ENCODE measurements at regions not wholly inside any gene's neighbourhood (a gene's known extent, or its start where the extent isn't known, plus 50 kb on each side); places are given as distances from the start of the nearest gene placed in this dataset.

DNA sequence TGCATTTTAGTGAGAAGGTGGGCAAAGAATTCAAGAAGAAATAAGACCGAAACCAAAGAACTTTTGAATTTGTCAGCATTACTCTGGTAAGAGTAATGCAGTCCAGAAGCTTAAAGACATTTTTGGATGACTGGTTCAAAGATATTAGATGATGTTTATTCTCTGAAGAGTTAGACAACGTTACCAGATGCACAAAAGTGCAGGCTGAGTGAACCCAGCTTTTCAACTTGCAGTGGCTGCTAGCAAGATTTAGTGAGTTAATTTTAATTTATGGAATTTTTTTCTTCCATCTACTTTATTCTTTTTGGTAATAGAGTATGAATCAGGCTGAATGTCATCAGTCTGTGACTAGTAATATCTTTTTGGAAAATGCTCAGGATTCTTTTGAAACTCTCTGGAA is 267.3 kb upstream of the AZI2 start:
- Histone ChIP-seq H3K14ac (ENCODE audit: insufficient read length) (no peak overlapping the region), H2BK12ac (ENCODE audit: low read depth, low read length) (no peak overlapping the region), H4K5ac (ENCODE audit: insufficient read length, low read depth, low read length) (no peak overlapping the region), H3K36me3 (ENCODE audit: control insufficient read depth in 2 of 4, insufficient read depth in 4 of 4, low read length in 3 of 4) (no peaks in the 10 kb centered on the region), H3K4me1 (replicated peaks in 1 of 4; ENCODE audit: control insufficient read depth in 3 of 4, insufficient read depth in 4 of 4, low read length in 3 of 4) (peaks cover 0 to 8% (median 7%) of the 10 kb centered on the region in 4 experiments; a peak in 4 of 7 replicates), H4K20me1 (replicated peaks in 1 of 2; ENCODE audit: control insufficient read depth in 1 of 2, insufficient read depth in 2 of 2, low read length in 2 of 2) (no peaks in the 10 kb centered on the region), H3K4ac (replicated peaks; ENCODE audit: insufficient read length, low read depth, low read length) (no peak overlapping the region), H2AFZ (ENCODE audit: low read length) (no peak overlapping the region), H2BK120ac (replicated peaks; ENCODE audit: low read depth, low read length) (no peak overlapping the region), H3K18ac (ENCODE audit: extremely low read depth, low read length) (no peak overlapping the region), H3K27me3 (replicated peaks in 1 of 4; ENCODE audit: control insufficient read depth in 3 of 4, extremely low read depth in 1 of 4, insufficient read depth in 3 of 4, low read length in 3 of 4) (no peaks in the 10 kb centered on the region), H3K4me2 (ENCODE audit: insufficient read depth in 1 of 2, low read depth in 2 of 2, low read length in 2 of 2) (no peak overlapping the region), H2BK5ac (ENCODE audit: low read depth, low read length) (no peak overlapping the region), H3K27ac (ENCODE audit: low read depth, low read length) (no peak overlapping the region), H3K9me3 (ENCODE audit: insufficient read depth in 2 of 2, low read depth in 1 of 2, low read length in 1 of 2) (no peaks in the 10 kb centered on the region), H3K56ac (replicated peaks; ENCODE audit: insufficient read length, low read depth, low read length) (no peak overlapping the region), H2BK20ac (ENCODE audit: low read length) (no peak overlapping the region), H2AK5ac (ENCODE audit: low read depth, low read length) (no peak overlapping the region), H3K79me2 (ENCODE audit: control insufficient read depth in 1 of 2, insufficient read depth in 2 of 2, low read length in 2 of 2) (no peaks in the 10 kb centered on the region), H3K9ac (replicated peaks in 1 of 4; ENCODE audit: extremely low read depth in 1 of 4, low read depth in 3 of 4, low read length in 3 of 4) (no peak overlapping the region), H3K4me3 (ENCODE audit: extremely low read depth in 1 of 4, insufficient read depth in 2 of 4, low read depth in 3 of 4, low read length in 4 of 4) (no peak overlapping the region), H3K79me1 (ENCODE audit: low read depth, low read length) (no peaks in the 10 kb centered on the region; the same call in 1 of the 2 replicates), H4K8ac (ENCODE audit: extremely low read depth, insufficient read depth, low read length) (no peak overlapping the region), H2BK15ac (ENCODE audit: low read length) (no peak overlapping the region), H4K91ac (replicated peaks; ENCODE audit: insufficient read length, low read length) (no peak overlapping the region), H3K23ac (ENCODE audit: insufficient read length) (no peak overlapping the region), H3K23me2 (ENCODE audit: low read depth, low read length) (no peaks in the 10 kb centered on the region)
- WGBS, 2 experiments (ENCODE audit: extremely low coverage in 1 of 2, insufficient coverage in 1 of 2, insufficient read length in 1 of 2, insufficient replicate concordance in 2 of 2, low coverage in 1 of 2, low lambda C conversion rate in 2 of 2, missing lambda C conversion rate in 1 of 2), result 93% methylated on average over 2 of the region's 2 CpGs; no CpG with 5 or more reads in 1 of the 2 experiments
- DNase-seq (ENCODE audit: low read depth in 1 of 2, low spot score in 2 of 2), result no peak
- CTCF ChIA-PET (ENCODE audit: partially characterized antibody), result interaction anchor here (0.6 to 2.8 kb wide), 3 partner anchors 16 to 52 kb away, joined by 3 to 10 read pairs (median 4); no protein-coding TSS in a partner anchor
- POLR2A ChIA-PET (ENCODE audit: partially characterized antibody), result no interaction called here
- FAIRE-seq, result no peak
- TF ChIP-seq RXRA (IDR thresholded peaks at IDR 0.05; ENCODE audit: insufficient read depth, low read depth, low read length) (no peak), SIN3A (conservative IDR thresholded peaks at IDR 0.05 in 1 of 2, IDR thresholded peaks at IDR 0.05 in 1 of 2; ENCODE audit: low read depth in 1 of 2, low read length in 2 of 2) (no peak), KDM4A (IDR thresholded peaks at IDR 0.05; ENCODE audit: low read depth, low read length, severe bottlenecking) (no peak), CBX8 (IDR thresholded peaks at IDR 0.05; ENCODE audit: borderline replicate concordance, low read depth, low read length) (no peak), JUN (IDR thresholded peaks at IDR 0.05; ENCODE audit: low read depth, low read length) (no peak), SP4 (IDR thresholded peaks at IDR 0.05; ENCODE audit: low read length) (no peak), EZH2 (IDR thresholded peaks at IDR 0.05; ENCODE audit: low read depth, low read length, severe bottlenecking) (no peak), TCF12 (IDR thresholded peaks at IDR 0.05; ENCODE audit: low read depth, low read length) (no peak), ASH2L (IDR thresholded peaks at IDR 0.05; ENCODE audit: low read length) (no peak), ZNF274 (IDR thresholded peaks at IDR 0.05; ENCODE audit: borderline replicate concordance, extremely low read depth, low read length) (no peak), YY1 (IDR thresholded peaks at IDR 0.05; ENCODE audit: low read depth, low read length) (no peak), POLR2A (IDR thresholded peaks at IDR 0.05; ENCODE audit: control extremely low read depth in 1 of 2, low read depth in 2 of 2, low read length in 2 of 2) (no peak), HDAC2 (IDR thresholded peaks at IDR 0.05; ENCODE audit: borderline replicate concordance in 1 of 2, low read depth in 2 of 2, low read length in 2 of 2) (no peak)
- TF ChIP-seq, protein P1, sequence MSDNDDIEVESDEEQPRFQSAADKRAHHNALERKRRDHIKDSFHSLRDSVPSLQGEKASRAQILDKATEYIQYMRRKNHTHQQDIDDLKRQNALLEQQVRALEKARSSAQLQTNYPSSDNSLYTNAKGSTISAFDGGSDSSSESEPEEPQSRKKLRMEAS (IDR thresholded peaks at IDR 0.05), result no peak

Measured in H1 (cell line).